ENCODE measurements at regions not wholly inside any gene's neighbourhood (a gene's known extent, or its start where the extent isn't known, plus 50 kb on each side); places are given as distances from the start of the nearest gene placed in this dataset.

- TF ChIP-seq CTCF (conservative IDR thresholded peaks at IDR 0.05) = no peak
- no peak for TF ChIP-seq EZH2 (IDR thresholded peaks at IDR 0.05; ENCODE audit: low read depth)
- no TSS peak for BruUV-seq (replicated peaks)
- Histone ChIP-seq H4K20me1 (ENCODE audit: insufficient read depth) (peaks cover 5% of the 10 kb centered on the region; the same call in 1 of the 2 replicates), H2AFZ (no peak overlapping the region), H3K9me2 (ENCODE audit: insufficient read depth) (no peaks in the 10 kb centered on the region), H3K4me1 (replicated peaks; ENCODE audit: insufficient read depth) (no peaks in the 10 kb centered on the region), H3K4me2 (no peak overlapping the region), H3K36me3 (ENCODE audit: low read depth) (no peaks in the 10 kb centered on the region), H3F3A (ENCODE audit: insufficient read depth, low read depth) (no peaks in the 10 kb centered on the region), H3K79me2 (ENCODE audit: low read depth) (no peaks in the 10 kb centered on the region), H3K27me3 (ENCODE audit: insufficient read depth, low read depth) (no peaks in the 10 kb centered on the region), H3K27ac (no peak overlapping the region), H3K4me3 (no peak overlapping the region), H3K9me3 (ENCODE audit: insufficient read depth, low read depth) (no peaks in the 10 kb centered on the region)
- CTCF ChIA-PET = no interaction called here
- no peak for DNase-seq
- POLR2A ChIA-PET (ENCODE audit: unreplicated experiment) = interaction anchor here (0.7 kb wide), 1 partner anchor 69 kb away, joined by 4 read pairs; no protein-coding TSS in a partner anchor
- intact Hi-C loops (cut with micrococcal nuclease; ENCODE audit: unreplicated experiment) = no loop called here
Observed at GRCh38 chr9:130755377-130756007, 61.9 kb downstream of the EXOSC2 start.

GRCh38 chr9:130756037-130756436 is 62.5 kb downstream of the EXOSC2 start:
- intact Hi-C loops (cut with micrococcal nuclease; ENCODE audit: unreplicated experiment) = no loop called here
- Histone ChIP-seq H3K9me3 (ENCODE audit: insufficient read depth, low read depth) (no peaks in the 10 kb centered on the region), H3K4me1 (replicated peaks; ENCODE audit: insufficient read depth) (no peaks in the 10 kb centered on the region), H3F3A (ENCODE audit: insufficient read depth, low read depth) (no peaks in the 10 kb centered on the region), H3K4me3 (no peak overlapping the region), H2AFZ (no peak overlapping the region), H4K20me1 (ENCODE audit: insufficient read depth) (peaks cover 5% of the 10 kb centered on the region; the same call in 1 of the 2 replicates), H3K79me2 (ENCODE audit: low read depth) (no peaks in the 10 kb centered on the region), H3K27me3 (ENCODE audit: insufficient read depth, low read depth) (no peaks in the 10 kb centered on the region), H3K4me2 (no peak overlapping the region), H3K9me2 (ENCODE audit: insufficient read depth) (no peaks in the 10 kb centered on the region), H3K36me3 (ENCODE audit: low read depth) (no peaks in the 10 kb centered on the region), H3K27ac (no peak overlapping the region)
- TF ChIP-seq CTCF (conservative IDR thresholded peaks at IDR 0.05) (no peak), EZH2 (IDR thresholded peaks at IDR 0.05; ENCODE audit: low read depth) (no peak)
- POLR2A ChIA-PET (ENCODE audit: unreplicated experiment) = interaction anchor here (0.6 to 0.7 kb wide), 2 partner anchors 47 to 69 kb away, joined by 4 to 6 read pairs; no protein-coding TSS in a partner anchor
- BruUV-seq (replicated peaks) = no TSS peak
- no peak for DNase-seq
- CTCF ChIA-PET = no interaction called here

GRCh38 chr9:130756455-130757152 is 63.0 kb downstream of the EXOSC2 start:
- Histone ChIP-seq H2AFZ (no peak overlapping the region), H3K9me2 (ENCODE audit: insufficient read depth) (no peaks in the 10 kb centered on the region), H3F3A (ENCODE audit: insufficient read depth, low read depth) (no peaks in the 10 kb centered on the region), H3K27ac (no peak overlapping the region), H3K4me3 (no peak overlapping the region), H3K27me3 (ENCODE audit: insufficient read depth, low read depth) (no peaks in the 10 kb centered on the region), H3K4me2 (no peak overlapping the region), H3K9me3 (ENCODE audit: insufficient read depth, low read depth) (no peaks in the 10 kb centered on the region), H3K4me1 (replicated peaks; ENCODE audit: insufficient read depth) (no peaks in the 10 kb centered on the region), H4K20me1 (ENCODE audit: insufficient read depth) (peaks cover 5% of the 10 kb centered on the region; the same call in 1 of the 2 replicates), H3K36me3 (ENCODE audit: low read depth) (no peaks in the 10 kb centered on the region), H3K79me2 (ENCODE audit: low read depth) (no peaks in the 10 kb centered on the region)
- POLR2A ChIA-PET (ENCODE audit: unreplicated experiment) = interaction anchor here (0.6 to 0.7 kb wide), 2 partner anchors 48 to 68 kb away, joined by 4 to 6 read pairs; no protein-coding TSS in a partner anchor
- BruUV-seq (replicated peaks) = no TSS peak
- TF ChIP-seq EZH2 (IDR thresholded peaks at IDR 0.05; ENCODE audit: low read depth) = no peak
- TF ChIP-seq CTCF (conservative IDR thresholded peaks at IDR 0.05) = no peak
- DNase-seq = no peak
- CTCF ChIA-PET = no interaction called here
- intact Hi-C loops (cut with micrococcal nuclease; ENCODE audit: unreplicated experiment) = no loop called here
